Calu3 (cell line): ENCODE measurements at regions not wholly inside any gene's neighbourhood (a gene's known extent, or its start where the extent isn't known, plus 50 kb on each side); places are given as distances from the start of the nearest gene placed in this dataset.

Experiments used
- BruUV-seq: library from RNA; stranded (reverse); fragments of 400-500 nt; replicated peaks from 2 replicates; lab custom pipeline; 2021; lab: Mats Ljungman, UMichigan
- CTCF ChIA-PET: fragments of 300-600 bp; sonication (Branson Sonifier 250); formaldehyde crosslinking; loops from one replicate; lab custom pipeline; 2022; ENCODE audit warnings: antibody characterized with exemption; lab: Charles Lee
- DNase-seq: peaks from one replicate; pipeline ENCODE4 v3.0.0; 2022
- H3K27ac Mint-ChIP-seq: one replicate; pipeline ENCODE4 v1.8.0; 2022; ENCODE audit warnings: mixed read lengths; ENCODE audit not compliant: unreplicated experiment
- H3K27me3 Mint-ChIP-seq: one replicate; pipeline ENCODE4 v1.8.0; 2022; ENCODE audit warnings: mixed read lengths; ENCODE audit not compliant: unreplicated experiment
- H3K36me3 Mint-ChIP-seq: one replicate; pipeline ENCODE4 v1.8.0; 2022; ENCODE audit warnings: mild to moderate bottlenecking, moderate library complexity, mixed read lengths; ENCODE audit not compliant: insufficient read depth, unreplicated experiment
- H3K4me1 Mint-ChIP-seq: one replicate; pipeline ENCODE4 v1.8.0; 2022; ENCODE audit warnings: mild to moderate bottlenecking, low read depth, mixed read lengths; ENCODE audit not compliant: unreplicated experiment
- H3K4me3 Mint-ChIP-seq: one replicate; pipeline ENCODE4 v1.8.0; 2022; ENCODE audit warnings: mild to moderate bottlenecking, low read depth, moderate library complexity, mixed read lengths; ENCODE audit not compliant: unreplicated experiment
- H3K9me3 Mint-ChIP-seq: one replicate; pipeline ENCODE4 v1.8.0; 2022; ENCODE audit warnings: low read depth, mixed read lengths; ENCODE audit not compliant: unreplicated experiment
- intact Hi-C: fragments of 100-400 bp; cut with micrococcal nuclease; formaldehyde crosslinking; loops from one replicate; pipeline ENCODE4 v1.10.0; 2022; ENCODE audit not compliant: unreplicated experiment
- TF ChIP-seq, protein P1 (sequence below): fragments of 200-600 bp; IDR thresholded peaks from one replicate; pipeline ENCODE4 v1.8.0; 2022; ENCODE audit warnings: antibody characterized with exemption; ENCODE audit not compliant: unreplicated experiment

GRCh38 chr18:7497081-7497480 lies 70.0 kb upstream of the PTPRM start:
- Mint-ChIP-seq H3K4me1 (peaks cover under 1% of the 10 kb centered on the region), H3K9me3 (no peaks in the 10 kb centered on the region), H3K27me3 (peaks cover 13% of the 10 kb centered on the region), H3K36me3 (peaks cover 4% of the 10 kb centered on the region), H3K27ac (no peak overlapping the region), H3K4me3 (no peak overlapping the region)
- intact Hi-C loops: no loop called here
- BruUV-seq: no TSS peak
- DNase-seq: no peak
- CTCF ChIA-PET: no interaction called here
- TF ChIP-seq, protein P1, sequence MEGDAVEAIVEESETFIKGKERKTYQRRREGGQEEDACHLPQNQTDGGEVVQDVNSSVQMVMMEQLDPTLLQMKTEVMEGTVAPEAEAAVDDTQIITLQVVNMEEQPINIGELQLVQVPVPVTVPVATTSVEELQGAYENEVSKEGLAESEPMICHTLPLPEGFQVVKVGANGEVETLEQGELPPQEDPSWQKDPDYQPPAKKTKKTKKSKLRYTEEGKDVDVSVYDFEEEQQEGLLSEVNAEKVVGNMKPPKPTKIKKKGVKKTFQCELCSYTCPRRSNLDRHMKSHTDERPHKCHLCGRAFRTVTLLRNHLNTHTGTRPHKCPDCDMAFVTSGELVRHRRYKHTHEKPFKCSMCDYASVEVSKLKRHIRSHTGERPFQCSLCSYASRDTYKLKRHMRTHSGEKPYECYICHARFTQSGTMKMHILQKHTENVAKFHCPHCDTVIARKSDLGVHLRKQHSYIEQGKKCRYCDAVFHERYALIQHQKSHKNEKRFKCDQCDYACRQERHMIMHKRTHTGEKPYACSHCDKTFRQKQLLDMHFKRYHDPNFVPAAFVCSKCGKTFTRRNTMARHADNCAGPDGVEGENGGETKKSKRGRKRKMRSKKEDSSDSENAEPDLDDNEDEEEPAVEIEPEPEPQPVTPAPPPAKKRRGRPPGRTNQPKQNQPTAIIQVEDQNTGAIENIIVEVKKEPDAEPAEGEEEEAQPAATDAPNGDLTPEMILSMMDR: no peak

GRCh38 chr18:7511106-7511505 lies 56.0 kb upstream of the PTPRM start:
- H3K9me3 Mint-ChIP-seq: peaks cover 2% of the 10 kb centered on the region
- BruUV-seq: no TSS peak
- no peak overlapping the region for H3K4me3 Mint-ChIP-seq
- DNase-seq: no peak
- TF ChIP-seq, protein P1: no peak
- no peak overlapping the region for H3K27ac Mint-ChIP-seq
- H3K27me3 Mint-ChIP-seq: no peaks in the 10 kb centered on the region
- CTCF ChIA-PET: no interaction called here
- intact Hi-C loops: loop anchor here (5.0 kb wide), 1 partner anchor 56 kb away; the partner anchor contains the start of gene PTPRM
- peaks cover 19% of the 10 kb centered on the region for H3K4me1 Mint-ChIP-seq
- H3K36me3 Mint-ChIP-seq: no peaks in the 10 kb centered on the region

DNA sequence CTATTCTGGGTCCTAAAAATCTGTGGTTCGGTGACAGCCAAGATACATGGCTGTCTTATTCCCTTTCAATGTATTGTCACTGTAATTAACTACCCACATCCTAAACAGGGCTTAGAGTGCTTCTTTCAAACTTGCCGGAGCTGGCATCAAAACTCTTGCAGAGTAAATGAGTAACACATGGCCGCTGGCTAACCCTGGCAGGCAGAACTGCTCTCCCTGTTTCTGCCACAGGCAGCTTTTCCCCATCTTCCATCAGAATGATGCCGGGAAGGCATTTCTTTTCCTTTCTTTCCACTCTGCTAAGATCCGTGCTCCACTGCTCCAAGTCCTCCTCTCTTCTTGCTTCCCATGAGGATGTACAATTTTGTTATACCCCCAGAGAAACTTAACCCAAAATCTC lies 54.8 kb upstream of the PTPRM start:
- peak; percentile 65 for DNase-seq
- CTCF ChIA-PET: no interaction called here
- H3K4me1 Mint-ChIP-seq: peaks cover 19% of the 10 kb centered on the region
- H3K36me3 Mint-ChIP-seq: no peaks in the 10 kb centered on the region
- H3K4me3 Mint-ChIP-seq: peak overlapping the region; percentile 36
- TF ChIP-seq, protein P1: no peak
- H3K27me3 Mint-ChIP-seq: no peaks in the 10 kb centered on the region
- peaks cover 2% of the 10 kb centered on the region for H3K9me3 Mint-ChIP-seq
- peak overlapping the region; percentile 17 for H3K27ac Mint-ChIP-seq
- BruUV-seq: no TSS peak
- intact Hi-C loops: loop anchor here (2.0 to 5.0 kb wide), 2 partner anchors 24 to 55 kb away; partner anchors contain the start of gene PTPRM

DNA sequence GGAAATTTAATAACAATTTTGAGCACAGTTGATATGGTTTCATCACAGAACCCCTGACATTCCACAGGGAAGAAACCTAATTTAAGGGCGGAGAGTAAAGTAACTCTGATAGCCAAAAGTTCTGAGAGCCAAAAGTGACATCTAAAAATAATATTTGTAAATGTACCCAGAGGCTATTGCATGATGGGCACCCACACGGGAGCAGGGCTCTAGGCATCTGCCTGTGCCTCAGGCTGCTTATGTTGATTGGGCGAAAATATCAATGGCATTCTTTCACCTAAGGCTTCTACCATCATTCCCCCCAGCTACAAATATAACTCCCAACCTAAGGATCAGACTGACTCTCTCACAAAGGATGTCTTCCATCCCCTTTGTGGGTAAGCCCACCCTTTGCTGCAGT lies 54.1 kb upstream of the PTPRM start:
- no TSS peak for BruUV-seq
- CTCF ChIA-PET: no interaction called here
- peaks cover 19% of the 10 kb centered on the region for H3K4me1 Mint-ChIP-seq
- DNase-seq: no peak
- H3K4me3 Mint-ChIP-seq: peak overlapping the region; percentile 36
- H3K27me3 Mint-ChIP-seq: no peaks in the 10 kb centered on the region
- no peaks in the 10 kb centered on the region for H3K36me3 Mint-ChIP-seq
- peaks cover 2% of the 10 kb centered on the region for H3K9me3 Mint-ChIP-seq
- TF ChIP-seq, protein P1: no peak
- intact Hi-C loops: loop anchor here (2.0 to 5.0 kb wide), 2 partner anchors 24 to 54 kb away; partner anchors contain the start of gene PTPRM
- H3K27ac Mint-ChIP-seq: peak overlapping the region; percentile 17
